ENCODE measurements at regions not wholly inside any gene's neighbourhood (a gene's known extent, or its start where the extent isn't known, plus 50 kb on each side); places are given as distances from the start of the nearest gene placed in this dataset.

GRCh38 chr5:166401391-166401790 is 1890.1 kb upstream of the WWC1 start:
- TF ChIP-seq ZFX (IDR thresholded peaks at IDR 0.05; ENCODE audit: borderline replicate concordance) (no peak), CTCF (IDR thresholded peaks at IDR 0.05) (no peak)
- H3K27ac ChIP-seq, result no peak overlapping the region

- TF ChIP-seq CTCF (IDR thresholded peaks at IDR 0.05), result no peak
- no peak for TF ChIP-seq ZFX (IDR thresholded peaks at IDR 0.05; ENCODE audit: borderline replicate concordance)
- no peak overlapping the region for H3K27ac ChIP-seq
Observed at GRCh38 chr5:166412191-166412590, 1879.3 kb upstream of the WWC1 start.

- H3K27ac ChIP-seq, result no peak overlapping the region
- no peak for TF ChIP-seq CTCF (IDR thresholded peaks at IDR 0.05)
- TF ChIP-seq ZFX (IDR thresholded peaks at IDR 0.05; ENCODE audit: borderline replicate concordance), result no peak
Observed at GRCh38 chr5:166427211-166427610, 1864.2 kb upstream of the WWC1 start.

GRCh38 chr5:166428264-166428803 is 1863.1 kb upstream of the WWC1 start:
- H3K27ac ChIP-seq, result no peak overlapping the region
- TF ChIP-seq CTCF (IDR thresholded peaks at IDR 0.05) (no peak), ZFX (IDR thresholded peaks at IDR 0.05; ENCODE audit: borderline replicate concordance) (no peak)

GRCh38 chr5:166430491-166431319 is 1860.7 kb upstream of the WWC1 start:
- TF ChIP-seq ZFX (IDR thresholded peaks at IDR 0.05; ENCODE audit: borderline replicate concordance) (no peak), CTCF (IDR thresholded peaks at IDR 0.05) (no peak)
- no peak overlapping the region for H3K27ac ChIP-seq

GRCh38 chr5:166431456-166431855 is 1860.0 kb upstream of the WWC1 start:
- no peak for TF ChIP-seq CTCF (IDR thresholded peaks at IDR 0.05)
- TF ChIP-seq ZFX (IDR thresholded peaks at IDR 0.05; ENCODE audit: borderline replicate concordance), result no peak

GRCh38 chr5:166433679-166434078 is 1857.8 kb upstream of the WWC1 start:
- TF ChIP-seq ZFX (IDR thresholded peaks at IDR 0.05; ENCODE audit: borderline replicate concordance), result no peak

More at GRCh38 chr5:166431456-166431855, 1860.0 kb upstream of the WWC1 start:
- no peak overlapping the region for H3K27ac ChIP-seq

More at GRCh38 chr5:166433679-166434078, 1857.8 kb upstream of the WWC1 start:
- no peak overlapping the region for H3K27ac ChIP-seq
